ENCODE measurements at regions not wholly inside any gene's neighbourhood (a gene's known extent, or its start where the extent isn't known, plus 50 kb on each side); places are given as distances from the start of the nearest gene placed in this dataset.

GRCh38 chr2:83633423-83633822 lies 825.7 kb downstream of the SUCLG1 start:
- TF ChIP-seq CTCF (IDR thresholded peaks at IDR 0.05) (no peak), POLR2A (IDR thresholded peaks at IDR 0.05) (no peak)

Data from testis (tissue), 2 donors.